ENCODE measurements at regions not wholly inside any gene's neighbourhood (a gene's known extent, or its start where the extent isn't known, plus 50 kb on each side); places are given as distances from the start of the nearest gene placed in this dataset.

GRCh38 chr18:64244571-64244970 is 95.7 kb upstream of the LINC00305 start:
- TF ChIP-seq, protein P1, sequence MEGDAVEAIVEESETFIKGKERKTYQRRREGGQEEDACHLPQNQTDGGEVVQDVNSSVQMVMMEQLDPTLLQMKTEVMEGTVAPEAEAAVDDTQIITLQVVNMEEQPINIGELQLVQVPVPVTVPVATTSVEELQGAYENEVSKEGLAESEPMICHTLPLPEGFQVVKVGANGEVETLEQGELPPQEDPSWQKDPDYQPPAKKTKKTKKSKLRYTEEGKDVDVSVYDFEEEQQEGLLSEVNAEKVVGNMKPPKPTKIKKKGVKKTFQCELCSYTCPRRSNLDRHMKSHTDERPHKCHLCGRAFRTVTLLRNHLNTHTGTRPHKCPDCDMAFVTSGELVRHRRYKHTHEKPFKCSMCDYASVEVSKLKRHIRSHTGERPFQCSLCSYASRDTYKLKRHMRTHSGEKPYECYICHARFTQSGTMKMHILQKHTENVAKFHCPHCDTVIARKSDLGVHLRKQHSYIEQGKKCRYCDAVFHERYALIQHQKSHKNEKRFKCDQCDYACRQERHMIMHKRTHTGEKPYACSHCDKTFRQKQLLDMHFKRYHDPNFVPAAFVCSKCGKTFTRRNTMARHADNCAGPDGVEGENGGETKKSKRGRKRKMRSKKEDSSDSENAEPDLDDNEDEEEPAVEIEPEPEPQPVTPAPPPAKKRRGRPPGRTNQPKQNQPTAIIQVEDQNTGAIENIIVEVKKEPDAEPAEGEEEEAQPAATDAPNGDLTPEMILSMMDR (IDR thresholded peaks at IDR 0.05): no peak
- TF ChIP-seq POLR2A (IDR thresholded peaks at IDR 0.05): no peak

Measured in adrenal gland (tissue), 5 donors.